HCT116 (cell line): ENCODE measurements at regions not wholly inside any gene's neighbourhood (a gene's known extent, or its start where the extent isn't known, plus 50 kb on each side); places are given as distances from the start of the nearest gene placed in this dataset.

Source experiments
- ATF3 ChIP-seq: IDR thresholded peaks from 2 replicates; pipeline ENCODE4 v1.6.1; 2012
- CEBPB ChIP-seq: IDR thresholded peaks from 2 replicates; pipeline ENCODE4 v1.6.1; 2012; ENCODE audit warnings: low read depth
- ELF1 ChIP-seq: IDR thresholded peaks from 2 replicates; pipeline ENCODE4 v1.6.1; 2012; ENCODE audit warnings: low read depth, borderline replicate concordance
- EZH2 ChIP-seq: fragments of 200-600 bp; sonication (generic); IDR thresholded peaks from 2 replicates; pipeline ENCODE4 v1.6.1; 2017; ENCODE audit warnings: antibody characterized with exemption, mixed run types
- JUND ChIP-seq: IDR thresholded peaks from 2 replicates; pipeline ENCODE4 v1.6.1; 2012
- POLR2A ChIP-seq: IDR thresholded peaks from 2 replicates; pipeline ENCODE4 v1.7.0; 2011; ENCODE audit warnings: borderline replicate concordance; ENCODE audit not compliant: insufficient read depth, insufficient read length; ENCODE audit errors: extremely low read depth
- POLR2AphosphoS5 ChIP-seq: IDR thresholded peaks from 2 replicates; pipeline ENCODE4 v1.6.1; 2011; ENCODE audit warnings: mild to moderate bottlenecking, low read depth, low read length, moderate library complexity
- ZFX ChIP-seq: fragments of 450-650 bp; IDR thresholded peaks from 2 replicates; pipeline ENCODE4 v1.6.1; 2017
- TF ChIP-seq, protein P1 (sequence below), 3 experiments: fragments of 200-600 bp in 1 of 3; sonication (generic) in 1 of 3; IDR thresholded peaks in 2 of 3; conservative IDR thresholded peaks in 1 of 3; 2 replicates each; pipeline ENCODE4 v1.5.1; 2012 to 2017; ENCODE audit warnings: low read depth in 2 of 3, low read length in 2 of 3, antibody characterized with exemption in 1 of 3, borderline replicate concordance in 1 of 3, control low read depth in 1 of 3, mild to moderate bottlenecking in 1 of 3, mixed read lengths in 1 of 3, mixed run types in 1 of 3, moderate library complexity in 1 of 3; ENCODE audit not compliant: insufficient read depth in 1 of 3

DNA sequence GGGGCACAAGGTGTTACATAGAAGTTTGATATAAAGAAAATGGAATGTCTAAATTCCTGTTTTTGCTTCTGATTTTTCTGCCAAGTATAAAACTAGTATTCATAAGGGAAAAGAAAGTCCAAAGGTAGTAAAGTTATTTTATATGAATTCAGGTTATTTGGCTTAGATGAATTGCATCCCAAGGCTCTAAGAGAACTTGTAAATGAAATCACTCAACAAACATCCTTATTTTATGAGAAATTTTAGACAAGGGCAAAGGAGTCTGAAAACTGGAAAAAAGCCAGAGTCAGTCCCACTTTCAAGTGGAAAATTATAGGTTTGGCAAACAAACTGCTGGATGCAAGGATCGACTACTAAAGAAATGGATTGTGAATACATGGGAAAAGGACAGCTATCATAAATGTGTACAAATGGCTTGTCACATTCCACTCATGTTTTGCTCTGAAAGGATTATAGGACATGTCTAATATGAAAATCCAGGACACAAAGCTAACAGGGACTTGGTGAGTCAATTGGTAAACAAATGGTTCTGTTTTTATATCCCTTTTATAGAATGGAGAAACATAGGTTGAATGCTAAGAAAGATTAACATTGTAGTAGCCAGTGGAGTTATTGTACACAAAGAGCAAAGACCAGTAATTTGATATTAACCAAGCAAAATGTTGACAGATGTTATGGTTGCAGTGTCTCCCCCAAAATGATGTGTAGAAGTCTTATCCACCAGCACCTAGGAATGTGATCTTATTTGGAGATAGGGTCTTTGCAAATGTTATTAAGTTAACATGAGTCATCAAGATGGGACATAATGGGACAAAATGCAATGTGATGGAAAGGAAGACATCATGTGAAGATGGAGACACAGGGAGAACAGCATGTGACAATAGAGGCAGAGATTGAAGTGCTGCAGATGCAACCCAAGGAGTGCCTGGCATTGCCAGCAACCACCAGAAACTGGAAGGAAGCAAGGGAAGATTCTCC lies 495.7 kb downstream of the TLE1 start:
- TF ChIP-seq ZFX = no peak
- no peak for TF ChIP-seq POLR2A
- TF ChIP-seq, protein P1, sequence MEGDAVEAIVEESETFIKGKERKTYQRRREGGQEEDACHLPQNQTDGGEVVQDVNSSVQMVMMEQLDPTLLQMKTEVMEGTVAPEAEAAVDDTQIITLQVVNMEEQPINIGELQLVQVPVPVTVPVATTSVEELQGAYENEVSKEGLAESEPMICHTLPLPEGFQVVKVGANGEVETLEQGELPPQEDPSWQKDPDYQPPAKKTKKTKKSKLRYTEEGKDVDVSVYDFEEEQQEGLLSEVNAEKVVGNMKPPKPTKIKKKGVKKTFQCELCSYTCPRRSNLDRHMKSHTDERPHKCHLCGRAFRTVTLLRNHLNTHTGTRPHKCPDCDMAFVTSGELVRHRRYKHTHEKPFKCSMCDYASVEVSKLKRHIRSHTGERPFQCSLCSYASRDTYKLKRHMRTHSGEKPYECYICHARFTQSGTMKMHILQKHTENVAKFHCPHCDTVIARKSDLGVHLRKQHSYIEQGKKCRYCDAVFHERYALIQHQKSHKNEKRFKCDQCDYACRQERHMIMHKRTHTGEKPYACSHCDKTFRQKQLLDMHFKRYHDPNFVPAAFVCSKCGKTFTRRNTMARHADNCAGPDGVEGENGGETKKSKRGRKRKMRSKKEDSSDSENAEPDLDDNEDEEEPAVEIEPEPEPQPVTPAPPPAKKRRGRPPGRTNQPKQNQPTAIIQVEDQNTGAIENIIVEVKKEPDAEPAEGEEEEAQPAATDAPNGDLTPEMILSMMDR (IDR thresholded peaks at IDR 0.05 in 2 of 3, conservative IDR thresholded peaks at IDR 0.05 in 1 of 3; ENCODE audit: borderline replicate concordance in 1 of 3, insufficient read depth in 1 of 3, low read depth in 2 of 3, low read length in 2 of 3) = no peak
- TF ChIP-seq POLR2AphosphoS5 = no peak
- no peak for TF ChIP-seq EZH2
- TF ChIP-seq JUND = no peak
- no peak for TF ChIP-seq ATF3
- TF ChIP-seq CEBPB = no peak
- no peak for TF ChIP-seq ELF1
